Brain microvascular endothelial cell (primary cell): ENCODE measurements at regions not wholly inside any gene's neighbourhood (a gene's known extent, or its start where the extent isn't known, plus 50 kb on each side); places are given as distances from the start of the nearest gene placed in this dataset.
A peak's percentile ranks its signal among the peaks of the same experiment; 100 is the strongest.

Experiments used
- DNase-seq: peaks from one replicate; pipeline ENCODE4 v3.0.0-alpha.2; 2020
- H3K27ac ChIP-seq: fragments of 250-450 bp; sonication (Bioruptor Pico); 2 replicates; pipeline ENCODE4 v1.5.1; 2020; ENCODE audit warnings: mild to moderate bottlenecking, moderate library complexity
- H3K27me3 ChIP-seq: fragments of 250-450 bp; sonication (Bioruptor Pico); replicated peaks from 2 replicates; pipeline ENCODE4 v1.5.1; 2020; ENCODE audit warnings: mild to moderate bottlenecking
- H3K36me3 ChIP-seq: fragments of 250-450 bp; sonication (Bioruptor Pico); replicated peaks from 2 replicates; pipeline ENCODE4 v1.5.1; 2020; ENCODE audit warnings: mild to moderate bottlenecking
- H3K4me3 ChIP-seq: 2 replicates; pipeline ENCODE4 v1.5.1; 2011; ENCODE audit warnings: low read depth, mild to moderate bottlenecking, control low read depth, low read length, moderate library complexity
- in situ Hi-C: cut with HindIII; loops from 2 replicates; pipeline ENCODE4 v1.10.0; 2017; ENCODE audit warnings: low sequenced_read_pairs, low pct_ligation_motif_present
- TF ChIP-seq, protein P1 (sequence below): IDR thresholded peaks from 2 replicates; pipeline ENCODE4 v1.5.1; 2011; ENCODE audit warnings: low read depth, mild to moderate bottlenecking, moderate library complexity, low read length, control low read depth, inconsistent platforms; ENCODE audit errors: missing control alignments

DNA sequence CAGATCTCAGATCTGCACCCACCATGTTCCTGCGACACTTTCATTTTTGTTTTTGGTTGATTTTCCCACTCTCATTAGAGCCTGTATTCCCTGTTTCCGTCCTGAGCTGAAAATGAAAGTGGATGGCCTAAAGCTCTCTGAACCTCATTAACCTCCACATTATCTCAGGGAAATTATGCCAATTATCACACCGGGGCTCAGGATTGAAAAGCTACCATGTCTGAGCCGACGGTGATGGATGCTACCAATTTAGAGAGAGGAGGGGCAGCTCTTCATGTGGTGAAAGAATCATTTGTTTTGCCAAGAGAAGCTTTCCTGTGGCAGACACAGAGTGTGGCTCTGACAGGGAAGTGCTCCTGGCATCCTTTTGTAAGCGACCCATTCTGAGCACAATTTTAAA lies 410.4 kb upstream of the CDH11 start:
- Histone ChIP-seq H3K27me3 (no peaks in the 10 kb centered on the region), H3K36me3 (no peaks in the 10 kb centered on the region), H3K4me3 (no peak overlapping the region), H3K27ac (peak overlapping the region; percentile 6)
- in situ Hi-C loops, result no loop called here
- TF ChIP-seq, protein P1, sequence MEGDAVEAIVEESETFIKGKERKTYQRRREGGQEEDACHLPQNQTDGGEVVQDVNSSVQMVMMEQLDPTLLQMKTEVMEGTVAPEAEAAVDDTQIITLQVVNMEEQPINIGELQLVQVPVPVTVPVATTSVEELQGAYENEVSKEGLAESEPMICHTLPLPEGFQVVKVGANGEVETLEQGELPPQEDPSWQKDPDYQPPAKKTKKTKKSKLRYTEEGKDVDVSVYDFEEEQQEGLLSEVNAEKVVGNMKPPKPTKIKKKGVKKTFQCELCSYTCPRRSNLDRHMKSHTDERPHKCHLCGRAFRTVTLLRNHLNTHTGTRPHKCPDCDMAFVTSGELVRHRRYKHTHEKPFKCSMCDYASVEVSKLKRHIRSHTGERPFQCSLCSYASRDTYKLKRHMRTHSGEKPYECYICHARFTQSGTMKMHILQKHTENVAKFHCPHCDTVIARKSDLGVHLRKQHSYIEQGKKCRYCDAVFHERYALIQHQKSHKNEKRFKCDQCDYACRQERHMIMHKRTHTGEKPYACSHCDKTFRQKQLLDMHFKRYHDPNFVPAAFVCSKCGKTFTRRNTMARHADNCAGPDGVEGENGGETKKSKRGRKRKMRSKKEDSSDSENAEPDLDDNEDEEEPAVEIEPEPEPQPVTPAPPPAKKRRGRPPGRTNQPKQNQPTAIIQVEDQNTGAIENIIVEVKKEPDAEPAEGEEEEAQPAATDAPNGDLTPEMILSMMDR, result no peak
- DNase-seq, result no peak

DNA sequence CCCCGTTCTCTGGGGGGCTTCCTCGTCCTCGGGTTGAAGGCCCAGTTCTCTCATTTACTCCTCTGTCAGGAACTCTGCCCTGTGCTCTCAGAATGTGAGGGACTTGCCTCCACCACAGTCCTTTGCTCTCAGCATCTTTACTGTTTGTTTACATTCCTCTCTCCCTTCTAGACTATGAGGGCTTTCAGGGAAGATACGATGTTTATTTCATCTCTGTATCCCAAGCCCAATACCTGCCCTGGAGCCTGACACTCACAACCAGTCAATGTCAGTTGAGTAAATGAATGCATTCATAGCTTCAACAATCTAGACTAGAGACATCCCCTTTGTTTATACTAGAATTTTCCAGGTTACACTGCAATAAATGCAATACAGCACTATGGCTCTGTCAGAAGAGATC lies 409.6 kb upstream of the CDH11 start:
- no peaks in the 10 kb centered on the region for H3K36me3 ChIP-seq
- no peaks in the 10 kb centered on the region for H3K27me3 ChIP-seq
- TF ChIP-seq, protein P1, result no peak
- H3K4me3 ChIP-seq, result no peak overlapping the region
- in situ Hi-C loops, result no loop called here
- no peak overlapping the region for H3K27ac ChIP-seq
- no peak for DNase-seq

DNA sequence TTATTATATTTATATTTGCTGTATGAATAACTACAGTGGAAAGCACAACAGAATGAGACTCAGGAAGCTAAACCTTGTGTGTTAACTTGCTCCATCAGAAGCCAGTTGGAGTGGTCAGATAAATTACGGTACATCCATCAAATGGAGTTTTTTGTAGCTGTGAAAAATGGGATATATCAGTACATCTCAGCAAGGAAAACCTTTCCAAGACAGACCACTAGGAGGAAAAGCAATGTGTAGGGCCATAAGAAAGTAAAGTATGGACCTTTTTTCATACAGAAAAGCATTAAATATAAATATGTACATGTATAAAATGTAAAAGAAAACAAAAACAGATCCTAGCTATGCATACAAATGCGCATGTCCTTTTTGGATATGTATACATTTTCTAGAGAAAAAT lies 403.8 kb upstream of the CDH11 start:
- Histone ChIP-seq H3K4me3 (no peak overlapping the region), H3K36me3 (no peaks in the 10 kb centered on the region), H3K27me3 (no peaks in the 10 kb centered on the region), H3K27ac (peak overlapping the region; percentile 96)
- TF ChIP-seq, protein P1, result no peak
- in situ Hi-C loops, result no loop called here
- DNase-seq, result no peak

DNA sequence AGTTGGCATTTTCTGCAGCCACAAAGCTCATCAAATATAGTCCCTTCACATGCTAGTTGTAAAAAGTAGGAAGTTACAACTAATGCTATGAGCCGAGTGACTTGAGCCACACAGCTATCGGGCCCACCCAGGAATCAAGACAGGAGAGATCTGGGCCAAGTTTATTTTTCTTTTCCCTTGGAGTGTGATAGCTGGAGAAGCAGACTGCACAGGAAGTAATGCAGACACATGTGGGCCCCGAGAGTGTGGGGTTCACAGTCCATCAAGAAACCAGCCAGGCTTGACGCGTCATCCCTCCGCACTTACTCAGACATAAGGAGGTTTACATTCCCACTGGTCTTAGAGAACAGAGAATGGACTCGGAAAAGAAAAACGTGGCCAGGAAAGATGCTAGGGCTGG lies 403.1 kb upstream of the CDH11 start:
- peak overlapping the region; percentile 96 for H3K27ac ChIP-seq
- DNase-seq, result peak; percentile 98
- no peak overlapping the region for H3K4me3 ChIP-seq
- in situ Hi-C loops, result no loop called here
- no peaks in the 10 kb centered on the region for H3K27me3 ChIP-seq
- TF ChIP-seq, protein P1, result no peak
- no peaks in the 10 kb centered on the region for H3K36me3 ChIP-seq

DNA sequence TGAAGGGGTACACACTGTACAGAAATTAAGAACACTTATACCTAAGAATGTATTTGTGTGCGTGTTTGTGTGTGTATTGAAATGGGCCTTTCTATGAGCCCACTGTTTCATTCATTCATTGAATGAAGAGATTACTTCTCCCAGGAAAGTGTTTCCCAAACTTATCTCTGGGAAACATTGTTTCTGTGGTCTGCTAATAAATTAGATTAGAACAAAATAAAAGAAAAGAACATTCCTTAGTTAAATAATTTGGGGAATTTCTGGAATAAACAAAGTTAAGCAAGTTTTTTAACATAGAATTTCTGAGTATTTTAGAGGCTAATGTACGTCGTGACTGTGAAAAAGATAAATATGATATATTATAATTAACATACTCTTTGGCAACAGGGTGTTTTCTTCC lies 402.4 kb upstream of the CDH11 start:
- no peak overlapping the region for H3K4me3 ChIP-seq
- H3K27ac ChIP-seq, result peak overlapping the region; percentile 96
- DNase-seq, result no peak
- no peaks in the 10 kb centered on the region for H3K36me3 ChIP-seq
- no peaks in the 10 kb centered on the region for H3K27me3 ChIP-seq
- in situ Hi-C loops, result no loop called here
- TF ChIP-seq, protein P1, result no peak

DNA sequence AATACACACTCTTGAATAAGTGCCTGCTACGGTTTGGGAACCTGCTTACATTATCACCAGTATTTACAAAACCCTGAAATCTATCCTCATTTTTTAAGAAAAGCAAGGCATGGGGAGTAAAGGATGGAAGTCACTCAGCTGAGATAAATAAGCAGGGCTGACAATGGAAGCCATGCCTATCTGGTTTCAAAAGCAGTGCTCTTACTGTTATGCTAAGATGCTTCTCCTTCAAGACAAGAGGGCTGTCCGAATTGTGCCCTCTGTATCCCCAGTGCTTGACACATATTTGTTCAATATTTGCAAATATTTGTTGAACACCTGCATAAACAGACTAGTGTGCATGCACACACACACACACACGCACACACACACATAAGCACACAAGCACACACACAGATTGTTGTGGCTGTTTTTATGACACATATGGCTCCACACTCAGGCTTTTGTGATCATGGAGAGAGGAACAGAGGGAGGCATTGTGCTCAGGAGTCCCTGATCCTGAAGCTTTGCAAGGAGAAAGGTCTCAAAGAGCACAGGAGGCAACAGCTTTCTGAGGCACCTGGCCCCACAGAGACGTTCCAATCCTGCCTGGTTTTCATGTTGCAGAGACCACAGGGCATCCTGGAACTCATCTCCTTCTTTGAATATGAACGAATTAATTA lies 401.6 kb upstream of the CDH11 start:
- Histone ChIP-seq H3K27me3 (no peaks in the 10 kb centered on the region), H3K36me3 (no peaks in the 10 kb centered on the region), H3K4me3 (no peak overlapping the region), H3K27ac (no peak overlapping the region)
- no peak for DNase-seq
- TF ChIP-seq, protein P1, result no peak
- in situ Hi-C loops, result no loop called here
